Spleen (tissue), 11 donors: ENCODE measurements at regions not wholly inside any gene's neighbourhood (a gene's known extent, or its start where the extent isn't known, plus 50 kb on each side); places are given as distances from the start of the nearest gene placed in this dataset.

Experiments used
- DNase-seq: peaks from one replicate; pipeline ENCODE4 v3.0.0-alpha.2; 2020
- H3K27ac ChIP-seq, 8 donors: fragments of 200-600 bp; sonication (generic) in 7 of 8; 1 replicate in 4 of 8; 2 replicates in 4 of 8; pipeline versions ENCODE4 v1.5.0 to v1.8.0; 2016 to 2021; ENCODE audit warnings: inconsistent platforms in 4 of 8, mild to moderate bottlenecking in 4 of 8, moderate library complexity in 1 of 8
- H3K27me3 ChIP-seq, 7 donors: fragments of 200-600 bp; sonication (generic) in 6 of 7; replicated peaks in 1 of 7; 1 replicate in 4 of 7; 2 replicates in 3 of 7; pipeline versions ENCODE4 v1.5.0 to v1.8.0; 2016 to 2021; ENCODE audit warnings: inconsistent platforms in 3 of 7, mild to moderate bottlenecking in 1 of 7
- H3K36me3 ChIP-seq, 6 donors: fragments of 200-600 bp; sonication (generic) in 5 of 6; 1 replicate in 4 of 6; 2 replicates in 2 of 6; pipeline versions ENCODE4 v1.5.0 to v1.8.0; 2016 to 2021; ENCODE audit warnings: inconsistent platforms in 2 of 6
- H3K4me1 ChIP-seq, 6 donors: fragments of 200-600 bp; sonication (generic) in 5 of 6; 1 replicate in 3 of 6; 2 replicates in 3 of 6; pipeline versions ENCODE4 v1.5.0 to v1.8.0; 2016 to 2021; ENCODE audit warnings: inconsistent platforms in 3 of 6
- H3K4me3 ChIP-seq, 8 donors: fragments of 200-600 bp; sonication (generic) in 7 of 8; 1 replicate in 4 of 8; 2 replicates in 4 of 8; pipeline versions ENCODE4 v1.5.0 to v1.8.0; 2016 to 2021; ENCODE audit warnings: inconsistent platforms in 4 of 8, mild to moderate bottlenecking in 4 of 8, moderate library complexity in 2 of 8
- H3K9me3 ChIP-seq, 8 donors: fragments of 200-600 bp; sonication (generic) in 7 of 8; 1 replicate in 4 of 8; 2 replicates in 4 of 8; pipeline versions ENCODE4 v1.5.0 to v1.8.0; 2016 to 2021; ENCODE audit warnings: inconsistent platforms in 4 of 8
- CTCF ChIP-seq, 11 experiments: fragments of 200-600 bp in 7 of 11; fragments of 450-650 bp in 4 of 11; sonication (generic) in 4 of 11; IDR thresholded peaks in 8 of 11; conservative IDR thresholded peaks in 3 of 11; 1 replicate in 7 of 11; 2 replicates in 4 of 11; pipeline versions ENCODE4 v1.4.0 to v1.8.0; 2016 to 2021; ENCODE audit warnings: antibody characterized with exemption in 11 of 11, inconsistent platforms in 4 of 11, mild to moderate bottlenecking in 1 of 11
- POLR2A ChIP-seq, 3 donors: fragments of 450-650 bp; IDR thresholded peaks; one replicate each; pipeline ENCODE4 v1.5.1; 2017; ENCODE audit warnings: antibody characterized with exemption in 3 of 3, mild to moderate bottlenecking in 1 of 3
- POLR2AphosphoS5 ChIP-seq, 3 donors: sonication (generic); formaldehyde crosslinking; IDR thresholded peaks; one replicate each; pipeline ENCODE4 v1.5.1; 2017; ENCODE audit warnings: antibody characterized with exemption in 3 of 3
- WGBS, 5 donors: extraction: QIAGEN DNeasy Blood & Tissue Kit in 3 of 5; methylation state at CpG; one replicate each; pipeline versions ENCODE4 v1.1.5 to v1.1.7; 2013 to 2018; 5-methylcytosine and 5-hydroxymethylcytosine counted together
- intact Hi-C: fragments of 100-400 bp; cut with DNase I; formaldehyde crosslinking; loops from one replicate; pipeline ENCODE4 v1.15.0; 2023; ENCODE audit warnings: low total_unique reads
- donor health status: healthy with polysubstance abuse.
- donor health status: DM: no; HTN: no; CAD: no; lungs with moderate emphysema.
- donor health status: DM: no; HTN: no; CAD: no.
- donor health status: Bipolar disorder and iron deficiency.
- donor health status: healthy.
- donor health status: DM: no; HTN: no; CAD: no.
- donor health status: DM: yes; HTN: yes; CAD: no.

- intact Hi-C loops, result no loop called here
- H3K4me1 ChIP-seq, result peaks cover 0 to 41% (median 3%) of the 10 kb centered on the region in 6 donors
- TF ChIP-seq POLR2AphosphoS5 (IDR thresholded peaks at IDR 0.05) (no peak), CTCF (IDR thresholded peaks at IDR 0.05 in 8 of 11, conservative IDR thresholded peaks at IDR 0.05 in 3 of 11) (no peak), POLR2A (IDR thresholded peaks at IDR 0.05) (no peak)
- no peak overlapping the region for H3K4me3 ChIP-seq
- no peaks in the 10 kb centered on the region for H3K9me3 ChIP-seq
- no peaks in the 10 kb centered on the region for H3K36me3 ChIP-seq
- 61 to 67% (median 62%) methylated on average over 5 of the region's 5 CpGs for WGBS, 5 donors
- DNase-seq, result no peak
- peaks cover 0 to 16% (median 0%) of the 10 kb centered on the region in 7 donors for H3K27me3 ChIP-seq
- H3K27ac ChIP-seq, result no peak overlapping the region
These were observed 96.6 kb downstream of the SPTSSA start for GRCh38 chr14:34365309-34365915.

- H3K4me1 ChIP-seq, result peaks cover 0 to 36% (median 3%) of the 10 kb centered on the region in 6 donors
- H3K36me3 ChIP-seq, result no peaks in the 10 kb centered on the region
- no peak overlapping the region for H3K4me3 ChIP-seq
- no peak for TF ChIP-seq POLR2AphosphoS5 (IDR thresholded peaks at IDR 0.05)
- no peak for TF ChIP-seq POLR2A (IDR thresholded peaks at IDR 0.05)
- no peak for TF ChIP-seq CTCF (IDR thresholded peaks at IDR 0.05 in 8 of 11, conservative IDR thresholded peaks at IDR 0.05 in 3 of 11)
- 75 to 86% (median 78%) methylated on average over 6 of the region's 6 CpGs for WGBS, 5 donors
- peaks cover 0 to 12% (median 0%) of the 10 kb centered on the region in 7 donors for H3K27me3 ChIP-seq
- no peak overlapping the region for H3K27ac ChIP-seq
- no peak for DNase-seq
- H3K9me3 ChIP-seq, result no peaks in the 10 kb centered on the region
- intact Hi-C loops, result no loop called here
These were observed 97.8 kb downstream of the SPTSSA start for GRCh38 chr14:34364201-34364600.

- 26 to 43% (median 34%) methylated on average over 6 of the region's 6 CpGs for WGBS, 5 donors
- no peaks in the 10 kb centered on the region for H3K36me3 ChIP-seq
- DNase-seq, result no peak
- TF ChIP-seq POLR2AphosphoS5 (IDR thresholded peaks at IDR 0.05), result no peak
- no peak for TF ChIP-seq CTCF (IDR thresholded peaks at IDR 0.05 in 8 of 11, conservative IDR thresholded peaks at IDR 0.05 in 3 of 11)
- no peak for TF ChIP-seq POLR2A (IDR thresholded peaks at IDR 0.05)
- H3K4me3 ChIP-seq, result no peak overlapping the region
- H3K4me1 ChIP-seq, result peaks cover 0 to 31% (median 3%) of the 10 kb centered on the region in 6 donors
- H3K27me3 ChIP-seq, result peaks cover 0 to 10% (median 0%) of the 10 kb centered on the region in 7 donors
- intact Hi-C loops, result no loop called here
- no peaks in the 10 kb centered on the region for H3K9me3 ChIP-seq
- no peak overlapping the region for H3K27ac ChIP-seq
These were observed 98.3 kb downstream of the SPTSSA start for GRCh38 chr14:34363733-34364134.

GRCh38 chr14:34362641-34363251, 99.3 kb downstream of the SPTSSA start:
- H3K27me3 ChIP-seq, result peaks cover 0 to 10% (median 0%) of the 10 kb centered on the region in 7 donors
- intact Hi-C loops, result no loop called here
- DNase-seq, result no peak
- no peak for TF ChIP-seq POLR2A (IDR thresholded peaks at IDR 0.05)
- TF ChIP-seq POLR2AphosphoS5 (IDR thresholded peaks at IDR 0.05), result no peak
- TF ChIP-seq CTCF (IDR thresholded peaks at IDR 0.05 in 8 of 11, conservative IDR thresholded peaks at IDR 0.05 in 3 of 11), result no peak
- no peaks in the 10 kb centered on the region for H3K9me3 ChIP-seq
- H3K4me3 ChIP-seq, result no peak overlapping the region
- 88 to 96% (median 93%) methylated on average over 3 of the region's 3 CpGs for WGBS, 5 donors
- peaks cover 0 to 26% (median 3%) of the 10 kb centered on the region in 6 donors for H3K4me1 ChIP-seq
- no peak overlapping the region for H3K27ac ChIP-seq
- H3K36me3 ChIP-seq, result no peaks in the 10 kb centered on the region
